K562 (cell line): ENCODE measurements at regions not wholly inside any gene's neighbourhood (a gene's known extent, or its start where the extent isn't known, plus 50 kb on each side); places are given as distances from the start of the nearest gene placed in this dataset.

Source experiments
- ATAC-seq: fragments of 200-7000 bp; cut with Tn5 transposase; 3 replicates; pipeline ENCODE4 v1.9.1; 2020; ENCODE audit warnings: moderate library complexity
- BruUV-seq: library from RNA; stranded (reverse); fragments of 400-500 nt; replicated peaks from 2 replicates; lab custom pipeline; 2021; lab: Mats Ljungman, UMichigan
- CTCF ChIA-PET: fragments of 300-600 bp; formaldehyde crosslinking; extraction: SDS; loops from one replicate; lab custom pipeline; 2021; ENCODE audit warnings: low intra/inter-chr PET ratio; lab: Yijun Ruan, JAX
- POLR2A ChIA-PET: fragments of 300-600, 350-650 bp; sonication (Branson Sonifier 250); formaldehyde crosslinking; extraction: SDS; loops from one replicate; lab custom pipeline; 2021; ENCODE audit warnings: antibody characterized with exemption, inconsistent platforms; lab: Yijun Ruan, JAX
- DNase-seq, 4 experiments: peaks; one replicate each; pipeline versions ENCODE4 v3.0.0 to v3.0.0-alpha.2; 2011 to 2018; ENCODE audit warnings: low spot score in 3 of 4, mixed read lengths in 3 of 4; ENCODE audit errors: extremely low read depth in 1 of 4
- FAIRE-seq: peaks from 2 replicates; lab custom pipeline; 2011; peaks lifted over from hg19 to GRCh38; lab: Jason Lieb, UNC
- H2AFZ ChIP-seq: 2 replicates; pipeline ENCODE4 v1.6.0; 2011; ENCODE audit warnings: low read depth, low read length, control low read depth, inconsistent platforms
- H3K27ac ChIP-seq: fragments of 200-600 bp; 3 replicates; pipeline ENCODE4 v1.8.0; 2011; ENCODE audit warnings: low read depth, mild to moderate bottlenecking, control low read depth, inconsistent platforms, low read length, moderate library complexity, mixed read lengths; ENCODE audit errors: extremely low read depth
- H3K27me3 ChIP-seq, 2 experiments: fragments of 300-600 bp in 1 of 2; 2 replicates in 1 of 2; 3 replicates in 1 of 2; pipeline versions ENCODE4 v1.6.0 to v1.8.0; 2011; ENCODE audit warnings: inconsistent platforms in 2 of 2, low read length in 2 of 2, mild to moderate bottlenecking in 1 of 2, mixed read lengths in 1 of 2, moderate library complexity in 1 of 2; ENCODE audit not compliant: control insufficient read depth in 2 of 2, insufficient read depth in 2 of 2
- H3K36me3 ChIP-seq: fragments of 300-600 bp; 3 replicates; pipeline ENCODE4 v1.8.0; 2011; ENCODE audit warnings: mild to moderate bottlenecking, low read length, inconsistent platforms; ENCODE audit not compliant: control insufficient read depth, insufficient read depth
- H3K4me1 ChIP-seq, 2 experiments: fragments of 200-600 bp in 1 of 2; replicated peaks in 1 of 2; 2 replicates in 1 of 2; 3 replicates in 1 of 2; pipeline versions ENCODE4 v1.5.1 to v1.8.0; 2011; ENCODE audit warnings: inconsistent platforms in 2 of 2, low read length in 2 of 2, mild to moderate bottlenecking in 1 of 2, mixed read lengths in 1 of 2, moderate library complexity in 1 of 2; ENCODE audit not compliant: control insufficient read depth in 2 of 2, insufficient read depth in 2 of 2
- H3K4me2 ChIP-seq: 2 replicates; pipeline ENCODE4 v1.6.1; 2011; ENCODE audit warnings: low read length, control low read depth, inconsistent platforms, mixed read lengths; ENCODE audit not compliant: insufficient read depth
- H3K4me3 ChIP-seq: fragments of 200-600 bp; sonication (generic), shearing (Covaris generic); 2 replicates; pipeline ENCODE4 v1.5.1; 2016; ENCODE audit warnings: control low read depth, inconsistent platforms
- H3K79me2 ChIP-seq: fragments of 200-600 bp; 3 replicates; pipeline ENCODE4 v1.8.0; 2011; ENCODE audit warnings: low read length, inconsistent platforms; ENCODE audit not compliant: control insufficient read depth, insufficient read depth
- H3K9ac ChIP-seq, 2 experiments: 2 replicates each; pipeline versions ENCODE4 v1.6.0 to v1.6.1; 2011; ENCODE audit warnings: low read depth in 2 of 2, low read length in 2 of 2, control low read depth in 1 of 2, inconsistent platforms in 1 of 2, mild to moderate bottlenecking in 1 of 2, mixed read lengths in 1 of 2; ENCODE audit not compliant: insufficient read depth in 1 of 2
- H3K9me1 ChIP-seq: one replicate; pipeline ENCODE4 v1.6.0; 2011; ENCODE audit warnings: inconsistent platforms, mild to moderate bottlenecking, low read length, moderate library complexity; ENCODE audit not compliant: control insufficient read depth, insufficient read depth
- H3K9me3 ChIP-seq: replicated peaks from 2 replicates; pipeline ENCODE4 v1.5.1; 2011; ENCODE audit warnings: low read depth, low read length, inconsistent platforms; ENCODE audit not compliant: control insufficient read depth, insufficient read depth
- H4K20me1 ChIP-seq: replicated peaks from 2 replicates; pipeline ENCODE4 v1.6.1; 2011; ENCODE audit warnings: low read length, inconsistent platforms, mixed read lengths; ENCODE audit not compliant: control insufficient read depth, insufficient read depth
- DDX20 ChIP-seq: fragments of 450-650 bp; IDR thresholded peaks from 2 replicates; pipeline ENCODE4 v1.6.1; 2016; ENCODE audit warnings: missing genetic modification characterization, low read depth, mild to moderate bottlenecking, missing compliant biosample characterization, moderate library complexity
- FOXM1 ChIP-seq, 2 experiments: fragments of 450-650 bp in 1 of 2; sonication (generic) in 1 of 2; formaldehyde crosslinking in 1 of 2; IDR thresholded peaks; 2 replicates each; pipeline versions ENCODE4 v1.6.1 to v1.9.0; 2017 to 2022; ENCODE audit warnings: low read depth in 2 of 2, mild to moderate bottlenecking in 2 of 2, missing genetic modification reagents in 1 of 2, moderate library complexity in 1 of 2
- PPARD ChIP-seq: fragments of 250-450 bp; sonication (Bioruptor Pico); IDR thresholded peaks from 2 replicates; pipeline ENCODE4 v1.8.0; 2022; ENCODE audit warnings: inconsistent platforms, mild to moderate bottlenecking, moderate library complexity
- RFX7 ChIP-seq: fragments of 250-450 bp; sonication (Bioruptor Pico); IDR thresholded peaks from 2 replicates; pipeline ENCODE4 v1.5.1; 2021; ENCODE audit warnings: mild to moderate bottlenecking
- SNRNP70 ChIP-seq: fragments of 200-400 bp; formaldehyde crosslinking; optimal IDR thresholded peaks from 2 replicates; pipeline ENCODE3; 2017; ENCODE audit warnings: low read depth, low read length
- SRSF3 ChIP-seq: fragments of 200-400 bp; formaldehyde crosslinking; IDR thresholded peaks from 2 replicates; pipeline ENCODE4 v1.6.1; 2016; ENCODE audit warnings: mild to moderate bottlenecking, low read length, moderate library complexity; ENCODE audit not compliant: insufficient read depth
- THRAP3 ChIP-seq: fragments of 450-650 bp; IDR thresholded peaks from 2 replicates; pipeline ENCODE4 v1.6.1; 2016; ENCODE audit warnings: mild to moderate bottlenecking, inconsistent platforms, borderline replicate concordance
- ZKSCAN3 ChIP-seq: fragments of 250-450 bp; sonication (Bioruptor Pico); IDR thresholded peaks from 2 replicates; pipeline ENCODE4 v1.4.0; 2020
- ZNF146 ChIP-seq: IDR thresholded peaks from one replicate; pipeline ENCODE4 v1.6.1; 2018; ENCODE audit warnings: missing compliant biosample characterization; ENCODE audit not compliant: unreplicated experiment
- WGBS: fragments of 100-300 bp; shearing (Covaris generic); methylation state at CpG from one replicate; pipeline ENCODE4 v1.1.6; 2016; ENCODE audit warnings: low coverage, mixed read lengths; ENCODE audit not compliant: insufficient coverage; ENCODE audit errors: missing lambda C conversion rate; 5-methylcytosine and 5-hydroxymethylcytosine counted together
- in situ Hi-C: fragments of 300-500 bp; cut with MboI; formaldehyde crosslinking; loops from 4 replicates; pipeline ENCODE4 v1.15.0; 2018; ENCODE audit warnings: inconsistent platforms, mixed read lengths
- intact Hi-C: fragments of 100-400 bp; cut with micrococcal nuclease; formaldehyde crosslinking; loops from 2 replicates; pipeline ENCODE4 v1.14.2; 2022
- TF ChIP-seq, protein P1 (sequence below): fragments of 250-450 bp; sonication (Bioruptor Pico); IDR thresholded peaks from 2 replicates; pipeline ENCODE4 v1.6.1; 2021; ENCODE audit warnings: mild to moderate bottlenecking

DNA sequence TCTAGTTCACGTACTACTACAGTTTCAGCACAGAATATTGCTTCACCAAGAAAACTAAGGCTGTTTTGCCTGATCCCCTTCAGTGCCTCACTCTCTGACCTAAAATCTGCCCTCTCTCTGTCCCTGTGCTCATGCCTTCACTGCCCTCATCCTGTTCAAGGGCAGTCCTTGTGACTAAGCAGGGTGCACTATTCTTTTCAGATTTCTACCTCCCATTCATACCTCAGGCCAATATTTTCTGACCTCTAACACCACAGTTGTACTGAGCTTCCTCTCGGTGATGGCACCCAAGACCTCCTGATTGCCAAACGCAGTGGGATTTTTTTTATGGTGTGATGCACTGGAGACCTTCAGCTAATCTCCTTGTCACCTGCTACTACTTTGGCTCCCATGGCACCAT is 57.7 kb upstream of the GADD45A start (continued):
- TF ChIP-seq FOXM1 (IDR thresholded peaks at IDR 0.05; ENCODE audit: low read depth) (no peak), FOXM1 (CRISPR knock-in tag; IDR thresholded peaks at IDR 0.05; ENCODE audit: low read depth) (no peak), ZKSCAN3 (CRISPR knock-in tag) (no peak), SRSF3 (no peak), RFX7 (CRISPR knock-in tag) (no peak), PPARD (CRISPR knock-in tag) (no peak), ZNF146 (no peak), DDX20 (tag) (no peak)
- TF ChIP-seq, protein P1, sequence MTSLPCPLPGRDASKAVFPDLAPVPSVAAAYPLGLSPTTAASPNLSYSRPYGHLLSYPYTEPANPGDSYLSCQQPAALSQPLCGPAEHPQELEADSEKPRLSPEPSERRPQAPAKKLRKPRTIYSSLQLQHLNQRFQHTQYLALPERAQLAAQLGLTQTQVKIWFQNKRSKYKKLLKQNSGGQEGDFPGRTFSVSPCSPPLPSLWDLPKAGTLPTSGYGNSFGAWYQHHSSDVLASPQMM (CRISPR knock-in tag) = no peak

DNA sequence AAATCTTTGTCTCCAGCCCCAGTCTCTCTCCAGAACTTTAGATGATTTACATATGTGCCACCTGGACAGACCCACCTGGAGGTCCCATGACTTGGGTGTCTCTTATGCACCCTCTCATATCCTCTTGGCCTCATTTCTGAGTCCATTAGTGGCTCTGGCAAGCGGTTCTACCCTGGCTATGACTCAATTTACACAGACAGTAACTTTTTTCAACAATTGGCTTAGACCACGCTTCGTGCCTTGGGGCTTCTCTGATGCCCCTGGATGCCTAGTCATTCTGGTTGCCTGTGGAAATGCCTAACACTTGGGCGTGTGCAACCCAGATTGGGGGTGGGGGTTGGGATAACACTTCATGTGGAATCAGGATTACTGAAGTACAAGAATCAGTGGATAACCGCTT is 57.1 kb upstream of the GADD45A start:
- no peak overlapping the region for H3K4me3 ChIP-seq
- H3K27ac ChIP-seq = no peak overlapping the region
- DNase-seq (no peak), FAIRE-seq (no peak), ATAC-seq (no peak)
- in situ Hi-C loops (no loop called here), intact Hi-C loops (no loop called here)
- TF ChIP-seq THRAP3 (no peak), SNRNP70 (no peak)
- ChIA-PET CTCF (no interaction called here), POLR2A (no interaction called here)
- no peaks in the 10 kb centered on the region for H3K36me3 ChIP-seq
- H3K9ac ChIP-seq = no peak overlapping the region
- no peaks in the 10 kb centered on the region for H3K9me3 ChIP-seq
- H3K4me1 ChIP-seq = no peaks in the 10 kb centered on the region; a peak in 1 of 5 replicates
- H3K4me2 ChIP-seq = no peak overlapping the region
- 16% methylated on average over 5 of the region's 5 CpGs for WGBS
- H3K9me1 ChIP-seq = no peaks in the 10 kb centered on the region
- H4K20me1 ChIP-seq = no peaks in the 10 kb centered on the region
- H3K79me2 ChIP-seq = no peaks in the 10 kb centered on the region
- no peak overlapping the region for H2AFZ ChIP-seq
- no peaks in the 10 kb centered on the region for H3K27me3 ChIP-seq
- no TSS peak for BruUV-seq
